ENCODE measurements at regions not wholly inside any gene's neighbourhood (a gene's known extent, or its start where the extent isn't known, plus 50 kb on each side); places are given as distances from the start of the nearest gene placed in this dataset.

DNA sequence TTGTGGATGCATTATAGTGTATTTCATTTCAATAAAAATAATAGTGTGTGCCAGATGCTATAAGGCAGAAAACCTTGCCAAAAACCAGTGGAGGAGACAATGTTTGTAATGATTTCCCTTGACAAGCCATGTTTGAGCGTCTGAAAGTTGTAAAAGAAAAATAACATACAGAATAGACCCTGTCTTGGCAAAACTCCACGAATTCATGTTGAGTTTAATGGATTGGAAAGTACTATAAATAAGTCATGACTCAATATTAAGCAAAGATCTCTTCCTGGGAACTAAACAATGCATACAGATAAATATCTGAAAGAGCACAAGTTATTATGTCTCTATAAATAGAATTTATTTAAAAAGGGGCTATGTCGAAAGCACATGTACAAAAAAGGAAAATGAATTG, 543.5 kb downstream of the GABRG1 start:
- Histone ChIP-seq H3K4me2 (no peak overlapping the region), H3K9ac (no peak overlapping the region), H3K4me3 (IDR thresholded peaks at IDR 0.05; ENCODE audit: insufficient read depth, low read depth, low read length) (no peak overlapping the region), H3K36me3 (ENCODE audit: insufficient read depth) (no peaks in the 10 kb centered on the region), H3K79me2 (ENCODE audit: insufficient read depth, low read depth) (no peaks in the 10 kb centered on the region), H4K20me1 (ENCODE audit: insufficient read depth) (no peaks in the 10 kb centered on the region), H3K27me3 (ENCODE audit: insufficient read depth, low read depth) (no peaks in the 10 kb centered on the region), H2AFZ (ENCODE audit: low read depth) (no peak overlapping the region), H3K27ac (no peak overlapping the region), H3K4me1 (ENCODE audit: low read depth, poor library complexity, severe bottlenecking) (no peaks in the 10 kb centered on the region)
- TF ChIP-seq, protein P1, sequence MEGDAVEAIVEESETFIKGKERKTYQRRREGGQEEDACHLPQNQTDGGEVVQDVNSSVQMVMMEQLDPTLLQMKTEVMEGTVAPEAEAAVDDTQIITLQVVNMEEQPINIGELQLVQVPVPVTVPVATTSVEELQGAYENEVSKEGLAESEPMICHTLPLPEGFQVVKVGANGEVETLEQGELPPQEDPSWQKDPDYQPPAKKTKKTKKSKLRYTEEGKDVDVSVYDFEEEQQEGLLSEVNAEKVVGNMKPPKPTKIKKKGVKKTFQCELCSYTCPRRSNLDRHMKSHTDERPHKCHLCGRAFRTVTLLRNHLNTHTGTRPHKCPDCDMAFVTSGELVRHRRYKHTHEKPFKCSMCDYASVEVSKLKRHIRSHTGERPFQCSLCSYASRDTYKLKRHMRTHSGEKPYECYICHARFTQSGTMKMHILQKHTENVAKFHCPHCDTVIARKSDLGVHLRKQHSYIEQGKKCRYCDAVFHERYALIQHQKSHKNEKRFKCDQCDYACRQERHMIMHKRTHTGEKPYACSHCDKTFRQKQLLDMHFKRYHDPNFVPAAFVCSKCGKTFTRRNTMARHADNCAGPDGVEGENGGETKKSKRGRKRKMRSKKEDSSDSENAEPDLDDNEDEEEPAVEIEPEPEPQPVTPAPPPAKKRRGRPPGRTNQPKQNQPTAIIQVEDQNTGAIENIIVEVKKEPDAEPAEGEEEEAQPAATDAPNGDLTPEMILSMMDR (conservative IDR thresholded peaks at IDR 0.05; ENCODE audit: low read depth, low read length) = no peak

DNA sequence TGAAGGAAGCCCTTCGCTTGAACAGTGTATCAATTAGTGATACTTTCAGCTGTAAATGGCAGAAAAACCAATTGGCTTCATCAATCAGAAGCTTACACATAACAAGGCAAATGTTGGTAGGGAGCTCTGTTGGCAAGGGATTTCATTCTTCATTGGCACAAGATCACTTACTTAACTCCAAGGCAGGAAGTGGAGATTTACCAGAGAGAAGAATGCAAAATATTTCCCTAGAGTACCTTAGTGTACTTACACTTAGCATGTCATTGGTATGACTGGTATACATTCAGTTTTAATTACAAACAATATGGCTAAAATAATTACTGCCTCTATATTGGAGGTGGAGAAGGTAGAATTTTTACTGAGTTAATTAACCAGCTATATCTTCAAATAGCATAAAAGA, 545.0 kb downstream of the GABRG1 start:
- H2AFZ ChIP-seq (ENCODE audit: low read depth) = no peak overlapping the region
- H3K79me2 ChIP-seq (ENCODE audit: insufficient read depth, low read depth) = no peaks in the 10 kb centered on the region
- H3K4me1 ChIP-seq (ENCODE audit: low read depth, poor library complexity, severe bottlenecking) = no peaks in the 10 kb centered on the region
- no peak overlapping the region for H3K4me2 ChIP-seq
- no peaks in the 10 kb centered on the region for H4K20me1 ChIP-seq (ENCODE audit: insufficient read depth)
- H3K4me3 ChIP-seq (IDR thresholded peaks at IDR 0.05; ENCODE audit: insufficient read depth, low read depth, low read length) = no peak overlapping the region
- H3K27ac ChIP-seq = no peak overlapping the region
- no peak overlapping the region for H3K9ac ChIP-seq
- H3K36me3 ChIP-seq (ENCODE audit: insufficient read depth) = no peaks in the 10 kb centered on the region
- no peaks in the 10 kb centered on the region for H3K27me3 ChIP-seq (ENCODE audit: insufficient read depth, low read depth)
- TF ChIP-seq, protein P1 (conservative IDR thresholded peaks at IDR 0.05; ENCODE audit: low read depth, low read length) = no peak

DNA sequence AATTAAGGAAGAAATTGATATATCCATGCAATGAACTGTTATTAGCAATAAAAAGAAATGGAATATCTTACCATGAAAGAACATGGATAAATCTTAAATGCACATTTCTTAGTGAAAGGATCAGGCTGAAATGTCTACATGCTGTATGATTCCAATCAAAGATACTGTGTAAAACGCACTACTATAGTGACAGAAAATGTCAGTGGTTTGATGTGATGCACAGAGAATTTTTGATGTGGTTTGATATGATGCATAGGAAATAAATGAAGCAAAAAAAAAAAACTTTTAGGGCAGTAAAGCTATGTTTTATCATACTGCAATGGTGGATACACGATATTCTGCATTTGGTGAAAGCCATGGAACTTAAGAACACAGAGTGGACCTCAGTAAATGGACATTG, 547.6 kb downstream of the GABRG1 start:
- no peaks in the 10 kb centered on the region for H3K79me2 ChIP-seq (ENCODE audit: insufficient read depth, low read depth)
- H4K20me1 ChIP-seq (ENCODE audit: insufficient read depth) = no peaks in the 10 kb centered on the region
- no peak overlapping the region for H2AFZ ChIP-seq (ENCODE audit: low read depth)
- H3K36me3 ChIP-seq (ENCODE audit: insufficient read depth) = no peaks in the 10 kb centered on the region
- no peaks in the 10 kb centered on the region for H3K27me3 ChIP-seq (ENCODE audit: insufficient read depth, low read depth)
- H3K27ac ChIP-seq = no peak overlapping the region
- TF ChIP-seq, protein P1 (conservative IDR thresholded peaks at IDR 0.05; ENCODE audit: low read depth, low read length) = no peak
- H3K4me3 ChIP-seq (IDR thresholded peaks at IDR 0.05; ENCODE audit: insufficient read depth, low read depth, low read length) = no peak overlapping the region
- H3K4me2 ChIP-seq = no peak overlapping the region
- H3K4me1 ChIP-seq (ENCODE audit: low read depth, poor library complexity, severe bottlenecking) = no peaks in the 10 kb centered on the region
- no peak overlapping the region for H3K9ac ChIP-seq

DNA sequence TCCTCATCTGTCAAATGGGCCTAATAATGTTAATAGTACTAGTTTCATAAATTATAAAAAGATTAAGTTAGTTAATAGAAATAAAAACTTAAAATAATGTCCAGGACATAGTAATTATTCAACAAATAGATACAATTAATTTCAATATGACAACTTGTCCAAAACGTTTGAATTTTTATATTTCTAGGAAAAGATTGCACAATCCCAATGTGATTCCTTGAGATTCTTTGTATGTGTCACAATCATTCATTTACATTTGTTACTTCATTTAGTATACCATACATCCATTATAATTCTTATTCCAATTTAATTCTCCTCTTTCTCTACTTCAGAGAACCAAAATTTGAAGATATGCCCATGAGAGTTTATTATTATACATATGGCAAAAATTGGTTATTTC, 554.2 kb downstream of the GABRG1 start:
- TF ChIP-seq, protein P1 (conservative IDR thresholded peaks at IDR 0.05; ENCODE audit: low read depth, low read length) = no peak
- H3K27me3 ChIP-seq (ENCODE audit: insufficient read depth, low read depth) = no peaks in the 10 kb centered on the region

More for the DNA sequence above, 554.2 kb downstream of the GABRG1 start:
- Histone ChIP-seq H3K4me3 (IDR thresholded peaks at IDR 0.05; ENCODE audit: insufficient read depth, low read depth, low read length) (no peak overlapping the region), H4K20me1 (ENCODE audit: insufficient read depth) (no peaks in the 10 kb centered on the region), H3K4me1 (ENCODE audit: low read depth, poor library complexity, severe bottlenecking) (no peaks in the 10 kb centered on the region), H3K9ac (no peak overlapping the region), H2AFZ (ENCODE audit: low read depth) (no peak overlapping the region), H3K4me2 (no peak overlapping the region), H3K36me3 (ENCODE audit: insufficient read depth) (no peaks in the 10 kb centered on the region), H3K79me2 (ENCODE audit: insufficient read depth, low read depth) (no peaks in the 10 kb centered on the region), H3K27ac (no peak overlapping the region)

Data from KMS-11 (cell line).